ENCODE measurements at regions not wholly inside any gene's neighbourhood (a gene's known extent, or its start where the extent isn't known, plus 50 kb on each side); places are given as distances from the start of the nearest gene placed in this dataset.

DNA sequence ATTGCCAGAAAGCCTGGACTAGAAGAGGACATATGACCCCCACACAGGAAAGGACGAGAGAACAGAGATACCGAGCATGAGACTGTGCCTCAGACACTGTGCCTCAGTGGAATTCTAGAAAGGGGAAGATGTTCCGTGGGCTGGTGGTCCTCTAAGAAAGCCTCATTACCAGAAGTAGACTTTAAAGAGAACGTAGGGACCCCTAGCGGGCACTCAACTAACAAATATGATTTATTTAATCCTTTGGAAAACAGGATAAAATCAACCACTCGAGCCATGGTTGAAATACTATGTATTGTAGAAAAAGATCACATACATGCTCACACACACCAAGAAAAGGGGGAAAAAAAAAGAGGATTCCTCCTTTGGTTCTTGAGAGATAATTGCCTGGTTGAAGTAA is 701.2 kb upstream of the SORCS1 start:
- Histone ChIP-seq H3K9ac (ENCODE audit: low read length) (no peak overlapping the region), H3K4me3 (ENCODE audit: low read depth in 1 of 2, low read length in 2 of 2) (no peak overlapping the region), H3K27ac (ENCODE audit: low read depth, low read length) (no peak overlapping the region), H3K27me3 (ENCODE audit: control insufficient read depth in 1 of 2, insufficient read depth in 2 of 2, low read length in 2 of 2) (no peaks in the 10 kb centered on the region), H3K9me3 (ENCODE audit: low read length) (no peaks in the 10 kb centered on the region), H3K4me1 (ENCODE audit: insufficient read depth, low read length) (no peaks in the 10 kb centered on the region), H3K36me3 (ENCODE audit: insufficient read depth, low read length) (no peaks in the 10 kb centered on the region)

- no peaks in the 10 kb centered on the region for H3K9me3 ChIP-seq (ENCODE audit: low read length)
- H3K4me3 ChIP-seq (ENCODE audit: low read depth in 1 of 2, low read length in 2 of 2), result no peak overlapping the region
- H3K9ac ChIP-seq (ENCODE audit: low read length), result no peak overlapping the region
- H3K4me1 ChIP-seq (ENCODE audit: insufficient read depth, low read length), result no peaks in the 10 kb centered on the region
- no peaks in the 10 kb centered on the region for H3K27me3 ChIP-seq (ENCODE audit: control insufficient read depth in 1 of 2, insufficient read depth in 2 of 2, low read length in 2 of 2)
- no peaks in the 10 kb centered on the region for H3K36me3 ChIP-seq (ENCODE audit: insufficient read depth, low read length)
- no peak overlapping the region for H3K27ac ChIP-seq (ENCODE audit: low read depth, low read length)
Observed at GRCh38 chr10:107859065-107859464, 694.6 kb upstream of the SORCS1 start.

GRCh38 chr10:107856047-107856315 is 691.5 kb upstream of the SORCS1 start:
- no peaks in the 10 kb centered on the region for H3K27me3 ChIP-seq (ENCODE audit: control insufficient read depth in 1 of 2, insufficient read depth in 2 of 2, low read length in 2 of 2)
- peaks cover 2% of the 10 kb centered on the region for H3K9me3 ChIP-seq (ENCODE audit: low read length)
- H3K36me3 ChIP-seq (ENCODE audit: insufficient read depth, low read length), result no peaks in the 10 kb centered on the region
- no peaks in the 10 kb centered on the region for H3K4me1 ChIP-seq (ENCODE audit: insufficient read depth, low read length)
- no peak overlapping the region for H3K27ac ChIP-seq (ENCODE audit: low read depth, low read length)
- no peak overlapping the region for H3K9ac ChIP-seq (ENCODE audit: low read length)
- H3K4me3 ChIP-seq (ENCODE audit: low read depth in 1 of 2, low read length in 2 of 2), result no peak overlapping the region

DNA sequence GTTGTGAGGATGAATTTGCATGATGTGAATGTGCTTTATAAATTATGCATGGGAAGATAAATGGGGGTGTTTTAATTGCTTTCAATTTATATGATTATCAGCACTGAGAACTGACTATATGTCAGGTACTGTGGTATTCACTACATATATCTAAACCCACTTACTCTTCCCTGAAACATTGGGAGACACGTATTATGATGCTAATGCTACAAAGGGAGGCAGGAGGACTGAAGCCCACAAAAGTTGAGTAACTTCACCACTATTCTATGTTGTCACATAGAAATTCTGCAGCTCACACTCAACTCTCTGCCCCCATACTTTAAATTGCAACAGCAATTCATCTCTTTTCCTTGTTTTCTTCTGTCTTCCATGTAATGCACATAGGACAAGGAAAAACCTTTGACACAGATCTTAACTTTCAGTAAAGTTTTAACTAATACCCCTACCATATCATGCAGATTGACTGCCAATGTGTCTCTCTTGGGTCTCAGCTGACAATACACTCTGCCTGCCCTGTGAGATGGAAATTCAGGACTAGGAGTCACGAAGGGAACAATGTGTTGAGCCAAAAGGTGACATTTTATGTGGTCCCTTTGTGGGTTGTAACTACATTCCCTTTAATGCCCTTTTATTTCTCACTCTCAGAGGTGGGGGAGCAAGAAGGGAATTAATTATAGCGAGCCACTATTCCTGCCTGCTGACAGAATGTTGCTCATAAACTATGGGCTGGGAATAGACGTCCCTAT is 691.0 kb upstream of the SORCS1 start:
- Histone ChIP-seq H3K9me3 (ENCODE audit: low read length) (peaks cover 4% of the 10 kb centered on the region), H3K9ac (ENCODE audit: low read length) (no peak overlapping the region), H3K27me3 (ENCODE audit: control insufficient read depth in 1 of 2, insufficient read depth in 2 of 2, low read length in 2 of 2) (no peaks in the 10 kb centered on the region), H3K27ac (ENCODE audit: low read depth, low read length) (no peak overlapping the region), H3K4me3 (ENCODE audit: low read depth in 1 of 2, low read length in 2 of 2) (no peak overlapping the region), H3K36me3 (ENCODE audit: insufficient read depth, low read length) (no peaks in the 10 kb centered on the region), H3K4me1 (ENCODE audit: insufficient read depth, low read length) (no peaks in the 10 kb centered on the region)

- Histone ChIP-seq H3K36me3 (ENCODE audit: insufficient read depth, low read length) (no peaks in the 10 kb centered on the region), H3K27ac (ENCODE audit: low read depth, low read length) (no peak overlapping the region), H3K9me3 (ENCODE audit: low read length) (peaks cover 4% of the 10 kb centered on the region), H3K4me3 (ENCODE audit: low read depth in 1 of 2, low read length in 2 of 2) (no peak overlapping the region), H3K27me3 (ENCODE audit: control insufficient read depth in 1 of 2, insufficient read depth in 2 of 2, low read length in 2 of 2) (no peaks in the 10 kb centered on the region), H3K9ac (ENCODE audit: low read length) (no peak overlapping the region), H3K4me1 (ENCODE audit: insufficient read depth, low read length) (no peaks in the 10 kb centered on the region)
Observed at GRCh38 chr10:107848726-107849360, 684.3 kb upstream of the SORCS1 start.

DNA sequence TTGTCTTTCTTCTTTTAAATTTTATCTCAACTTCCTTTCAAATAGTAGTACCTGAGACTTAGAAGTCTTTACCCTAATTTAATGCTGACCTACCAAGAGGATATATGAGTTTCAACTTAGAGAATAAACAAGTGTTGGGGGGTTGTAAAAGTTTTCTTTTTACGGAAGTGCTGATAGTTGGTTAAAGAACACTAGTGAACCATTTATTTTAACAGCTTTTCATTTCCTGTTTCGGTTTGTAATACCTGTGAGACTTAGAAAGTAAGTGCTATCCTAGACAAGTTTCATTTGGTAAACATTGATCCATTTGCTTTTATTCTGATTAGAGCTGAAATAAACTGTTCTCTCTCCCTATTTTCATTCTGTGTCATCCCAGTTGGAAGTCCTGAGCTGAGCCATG is 683.1 kb upstream of the SORCS1 start:
- no peaks in the 10 kb centered on the region for H3K27me3 ChIP-seq (ENCODE audit: control insufficient read depth in 1 of 2, insufficient read depth in 2 of 2, low read length in 2 of 2)
- peaks cover 4% of the 10 kb centered on the region for H3K9me3 ChIP-seq (ENCODE audit: low read length)
- no peak overlapping the region for H3K9ac ChIP-seq (ENCODE audit: low read length)
- no peaks in the 10 kb centered on the region for H3K4me1 ChIP-seq (ENCODE audit: insufficient read depth, low read length)
- no peaks in the 10 kb centered on the region for H3K36me3 ChIP-seq (ENCODE audit: insufficient read depth, low read length)
- no peak overlapping the region for H3K4me3 ChIP-seq (ENCODE audit: low read depth in 1 of 2, low read length in 2 of 2)
- H3K27ac ChIP-seq (ENCODE audit: low read depth, low read length), result no peak overlapping the region

DNA sequence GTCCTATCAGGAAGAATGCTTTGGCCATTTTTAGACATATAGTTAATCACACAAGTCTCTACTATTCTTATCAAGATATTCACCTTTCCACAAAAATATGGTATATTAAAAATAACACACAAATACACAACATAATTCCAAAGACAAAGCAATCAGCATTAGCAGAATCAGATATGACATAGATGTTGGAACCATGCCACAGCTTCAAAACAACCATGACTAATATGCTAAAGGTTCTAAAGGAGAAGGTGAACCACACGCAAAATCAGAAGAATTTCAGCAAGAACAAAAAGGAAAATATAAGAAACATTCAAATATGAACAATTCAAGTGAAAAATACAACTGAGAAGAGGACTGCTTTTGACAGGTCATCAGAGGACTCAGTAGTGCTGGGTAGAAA is 670.2 kb upstream of the SORCS1 start:
- Histone ChIP-seq H3K36me3 (ENCODE audit: insufficient read depth, low read length) (no peaks in the 10 kb centered on the region), H3K9ac (ENCODE audit: low read length) (no peak overlapping the region), H3K27ac (ENCODE audit: low read depth, low read length) (no peak overlapping the region), H3K27me3 (ENCODE audit: control insufficient read depth in 1 of 2, insufficient read depth in 2 of 2, low read length in 2 of 2) (no peaks in the 10 kb centered on the region), H3K4me3 (ENCODE audit: low read depth in 1 of 2, low read length in 2 of 2) (no peak overlapping the region), H3K9me3 (ENCODE audit: low read length) (no peaks in the 10 kb centered on the region), H3K4me1 (ENCODE audit: insufficient read depth, low read length) (no peaks in the 10 kb centered on the region)

GRCh38 chr10:107831772-107832171 is 667.3 kb upstream of the SORCS1 start:
- Histone ChIP-seq H3K36me3 (ENCODE audit: insufficient read depth, low read length) (no peaks in the 10 kb centered on the region), H3K27me3 (ENCODE audit: control insufficient read depth in 1 of 2, insufficient read depth in 2 of 2, low read length in 2 of 2) (no peaks in the 10 kb centered on the region), H3K9me3 (ENCODE audit: low read length) (no peaks in the 10 kb centered on the region), H3K4me1 (ENCODE audit: insufficient read depth, low read length) (no peaks in the 10 kb centered on the region), H3K9ac (ENCODE audit: low read length) (no peak overlapping the region), H3K27ac (ENCODE audit: low read depth, low read length) (no peak overlapping the region), H3K4me3 (ENCODE audit: low read depth in 1 of 2, low read length in 2 of 2) (no peak overlapping the region)

DNA sequence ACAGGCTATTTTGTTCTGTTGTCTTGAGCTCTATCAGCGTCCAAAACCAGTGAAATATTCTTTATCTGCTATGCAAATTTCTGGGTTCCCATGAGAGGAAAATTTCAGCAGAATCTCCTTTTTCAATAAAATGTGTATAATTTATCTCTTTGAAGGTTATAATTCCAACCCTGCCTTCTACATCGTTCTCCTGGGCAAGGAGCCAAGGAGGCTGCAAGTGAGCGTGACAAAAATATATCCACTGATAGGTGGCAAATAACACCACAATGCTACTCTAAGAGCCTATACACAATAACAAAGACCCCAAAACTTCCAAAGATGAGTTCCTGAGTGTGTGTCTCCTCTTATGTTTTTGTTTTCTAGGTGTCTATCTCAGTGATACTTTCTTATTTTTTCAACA is 664.7 kb upstream of the SORCS1 start:
- Histone ChIP-seq H3K9me3 (ENCODE audit: low read length) (no peaks in the 10 kb centered on the region), H3K27me3 (ENCODE audit: control insufficient read depth in 1 of 2, insufficient read depth in 2 of 2, low read length in 2 of 2) (no peaks in the 10 kb centered on the region), H3K9ac (ENCODE audit: low read length) (no peak overlapping the region), H3K36me3 (ENCODE audit: insufficient read depth, low read length) (no peaks in the 10 kb centered on the region), H3K4me1 (ENCODE audit: insufficient read depth, low read length) (no peaks in the 10 kb centered on the region), H3K4me3 (ENCODE audit: low read depth in 1 of 2, low read length in 2 of 2) (no peak overlapping the region), H3K27ac (ENCODE audit: low read depth, low read length) (no peak overlapping the region)

DNA sequence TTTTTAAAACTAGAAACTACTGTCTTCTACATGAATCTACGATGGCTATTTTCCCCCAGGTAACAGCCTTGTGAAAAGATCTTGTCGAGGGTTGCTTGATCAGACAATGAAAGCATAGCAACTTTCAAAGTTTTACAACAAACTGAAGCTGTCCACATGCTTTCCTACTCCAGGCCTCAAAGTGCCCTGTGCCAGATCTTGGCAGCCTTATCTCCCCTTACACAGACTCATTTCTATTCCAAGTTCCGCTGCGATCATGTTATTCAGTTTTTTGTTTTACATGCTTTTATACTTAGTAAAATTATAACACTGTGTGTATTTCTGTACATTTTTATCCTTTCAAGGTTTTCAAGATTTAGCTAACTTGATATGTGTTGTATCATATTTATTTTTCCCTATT is 661.7 kb upstream of the SORCS1 start:
- Histone ChIP-seq H3K4me1 (ENCODE audit: insufficient read depth, low read length) (no peaks in the 10 kb centered on the region), H3K9me3 (ENCODE audit: low read length) (no peaks in the 10 kb centered on the region), H3K9ac (ENCODE audit: low read length) (no peak overlapping the region), H3K4me3 (ENCODE audit: low read depth in 1 of 2, low read length in 2 of 2) (no peak overlapping the region), H3K27me3 (ENCODE audit: control insufficient read depth in 1 of 2, insufficient read depth in 2 of 2, low read length in 2 of 2) (no peaks in the 10 kb centered on the region), H3K36me3 (ENCODE audit: insufficient read depth, low read length) (no peaks in the 10 kb centered on the region), H3K27ac (ENCODE audit: low read depth, low read length) (no peak overlapping the region)

DNA sequence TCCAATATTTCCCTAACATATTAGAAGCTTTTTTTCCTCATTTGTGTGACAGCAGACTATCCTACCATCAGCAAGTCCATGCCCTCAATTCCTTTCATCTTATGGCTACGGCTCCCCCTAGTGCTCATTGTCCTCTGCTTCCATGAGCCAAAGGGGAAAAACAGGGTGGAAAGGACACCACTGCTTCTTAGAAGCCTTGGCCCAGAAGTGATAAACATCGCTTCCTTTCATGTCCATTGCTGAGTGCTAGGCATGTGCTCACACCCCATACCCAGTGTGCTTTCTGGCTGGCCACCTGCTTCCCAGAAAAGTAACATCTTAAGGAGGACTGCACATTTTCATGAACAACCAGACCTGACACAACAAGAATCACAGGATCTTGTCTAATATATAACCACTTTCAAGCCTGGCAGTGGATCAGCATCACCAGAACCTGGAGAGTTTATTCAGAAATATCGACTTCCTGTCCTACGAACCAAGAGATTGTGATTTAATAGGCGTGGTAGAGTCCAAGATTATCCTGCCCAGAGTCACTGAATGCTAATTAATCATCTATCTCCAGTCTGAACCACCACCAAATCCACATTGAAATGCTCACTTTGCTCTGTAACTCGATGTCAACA is 650.5 kb upstream of the SORCS1 start:
- H3K4me1 ChIP-seq (ENCODE audit: insufficient read depth, low read length), result peaks cover 8% of the 10 kb centered on the region
- no peaks in the 10 kb centered on the region for H3K36me3 ChIP-seq (ENCODE audit: insufficient read depth, low read length)
- H3K9me3 ChIP-seq (ENCODE audit: low read length), result no peaks in the 10 kb centered on the region
- no peaks in the 10 kb centered on the region for H3K27me3 ChIP-seq (ENCODE audit: control insufficient read depth in 1 of 2, insufficient read depth in 2 of 2, low read length in 2 of 2)
- H3K27ac ChIP-seq (ENCODE audit: low read depth, low read length), result no peak overlapping the region
- H3K9ac ChIP-seq (ENCODE audit: low read length), result no peak overlapping the region
- no peak overlapping the region for H3K4me3 ChIP-seq (ENCODE audit: low read depth in 1 of 2, low read length in 2 of 2)

Data from muscle layer of colon (tissue), 2 donors.